Panc1 (cell line): ENCODE measurements at regions not wholly inside any gene's neighbourhood (a gene's known extent, or its start where the extent isn't known, plus 50 kb on each side); places are given as distances from the start of the nearest gene placed in this dataset.

ENCODE experiments used
- ATAC-seq: fragments of 200-7000 bp; cut with Tn5 transposase; 2 replicates; pipeline ENCODE4 v1.9.1; 2020; ENCODE audit warnings: mild to moderate bottlenecking, moderate library complexity
- BruUV-seq: library from RNA; stranded (reverse); fragments of 400-500 nt; replicated peaks from 2 replicates; lab custom pipeline; 2021; lab: Mats Ljungman, UMichigan
- CTCF ChIA-PET: fragments of 300-600 bp; sonication (Branson Sonifier 250); formaldehyde crosslinking; loops from one replicate; lab custom pipeline; 2022; ENCODE audit warnings: antibody characterized with exemption; lab: Charles Lee
- POLR2A ChIA-PET: fragments of 300-600 bp; sonication (Branson Sonifier 250); formaldehyde crosslinking; loops from one replicate; lab custom pipeline; 2022; ENCODE audit warnings: antibody characterized with exemption; lab: Charles Lee
- DNase-seq: peaks from one replicate; pipeline ENCODE4 v3.0.0-alpha.2; 2010; ENCODE audit warnings: low read depth, low spot score
- H3K27ac ChIP-seq: 2 replicates; pipeline ENCODE4 v1.5.1; 2011; ENCODE audit warnings: mild to moderate bottlenecking, low read length, inconsistent platforms
- H3K27me3 ChIP-seq: fragments of 200-500 bp; sonication (Bioruptor generic); 2 replicates; pipeline ENCODE4 v1.6.0; 2014; ENCODE audit warnings: low read length, inconsistent platforms; ENCODE audit not compliant: control insufficient read depth, insufficient read depth
- H3K36me3 ChIP-seq: fragments of 200-500 bp; sonication (Bioruptor generic); 2 replicates; pipeline ENCODE4 v1.5.1; 2014; ENCODE audit warnings: inconsistent platforms, mild to moderate bottlenecking, low read length, moderate library complexity; ENCODE audit not compliant: control insufficient read depth, insufficient read depth
- H3K4me1 ChIP-seq: 2 replicates; pipeline ENCODE4 v1.5.1; 2011; ENCODE audit warnings: inconsistent platforms, mild to moderate bottlenecking, low read length, moderate library complexity; ENCODE audit not compliant: control insufficient read depth, insufficient read depth
- H3K4me3 ChIP-seq, 2 experiments: 2 replicates each; pipeline ENCODE4 v1.5.1; 2011 to 2012; ENCODE audit warnings: low read depth in 2 of 2, low read length in 2 of 2, mild to moderate bottlenecking in 2 of 2, inconsistent platforms in 1 of 2, moderate library complexity in 1 of 2
- H3K9me3 ChIP-seq: fragments of 200-500 bp; sonication (Bioruptor generic); 2 replicates; pipeline ENCODE4 v1.5.1; 2014; ENCODE audit warnings: low read depth, mild to moderate bottlenecking, inconsistent platforms, low read length, moderate library complexity; ENCODE audit not compliant: control insufficient read depth, insufficient read depth
- CTCF ChIP-seq: fragments of 450-650 bp; IDR thresholded peaks from 2 replicates; pipeline ENCODE4 v1.5.1; 2017; ENCODE audit warnings: mild to moderate bottlenecking
- POLR2AphosphoS5 ChIP-seq: IDR thresholded peaks from 2 replicates; pipeline ENCODE4 v1.6.1; 2012; ENCODE audit warnings: mild to moderate bottlenecking, low read depth, low read length, moderate library complexity
- REST ChIP-seq, 2 experiments: IDR thresholded peaks; 2 replicates each; pipeline ENCODE4 v1.6.1; 2011 to 2012; ENCODE audit warnings: low read depth in 2 of 2, control low read depth in 1 of 2, low read length in 1 of 2, mild to moderate bottlenecking in 1 of 2, moderate library complexity in 1 of 2; ENCODE audit not compliant: insufficient read depth in 1 of 2
- SIN3A ChIP-seq: IDR thresholded peaks from 2 replicates; pipeline ENCODE4 v1.6.1; 2012; ENCODE audit warnings: low read depth, mild to moderate bottlenecking, low read length, moderate library complexity, borderline replicate concordance; ENCODE audit not compliant: insufficient read depth
- TCF7L2 ChIP-seq: IDR thresholded peaks from 2 replicates; pipeline ENCODE4 v1.6.1; 2011; ENCODE audit warnings: mild to moderate bottlenecking, low read depth, low read length, inconsistent platforms
- in situ Hi-C: cut with HindIII; loops from 2 replicates; pipeline ENCODE4 v1.10.0; 2016; ENCODE audit warnings: low sequenced_read_pairs, low pct_unique_long_range_greater_than_20kb
- intact Hi-C: fragments of 100-400 bp; cut with micrococcal nuclease; formaldehyde crosslinking; loops from one replicate; pipeline ENCODE4 v1.10.0; 2022; ENCODE audit not compliant: unreplicated experiment

- no peaks in the 10 kb centered on the region for H3K36me3 ChIP-seq
- in situ Hi-C loops (no loop called here), intact Hi-C loops (no loop called here)
- CTCF ChIA-PET: no interaction called here
- no peak overlapping the region for H3K4me3 ChIP-seq
- POLR2A ChIA-PET: no interaction called here
- no peak for DNase-seq
- no peaks in the 10 kb centered on the region for H3K27me3 ChIP-seq
- no peaks in the 10 kb centered on the region for H3K4me1 ChIP-seq
- no TSS peak for BruUV-seq
- H3K9me3 ChIP-seq: no peaks in the 10 kb centered on the region
- TF ChIP-seq TCF7L2: no peak
- TF ChIP-seq SIN3A: no peak
- no peak for TF ChIP-seq CTCF
- TF ChIP-seq POLR2AphosphoS5: no peak
- no peak for TF ChIP-seq REST (IDR thresholded peaks at IDR 0.05; ENCODE audit: insufficient read depth in 1 of 2, low read depth in 2 of 2, low read length in 1 of 2)
- H3K27ac ChIP-seq: no peak overlapping the region
- ATAC-seq: no peak
These were observed 627.2 kb downstream of the TOX3 start for GRCh38 chr16:51919736-51920135.

GRCh38 chr16:51916814-51917213 is 630.1 kb downstream of the TOX3 start:
- BruUV-seq: no TSS peak
- ATAC-seq: no peak
- H3K9me3 ChIP-seq: no peaks in the 10 kb centered on the region
- no peaks in the 10 kb centered on the region for H3K36me3 ChIP-seq
- CTCF ChIA-PET: no interaction called here
- in situ Hi-C loops (no loop called here), intact Hi-C loops (no loop called here)
- TF ChIP-seq POLR2AphosphoS5: no peak
- no peak for TF ChIP-seq REST (IDR thresholded peaks at IDR 0.05; ENCODE audit: insufficient read depth in 1 of 2, low read depth in 2 of 2, low read length in 1 of 2)
- TF ChIP-seq SIN3A: no peak
- TF ChIP-seq CTCF: no peak
- no peak overlapping the region for H3K27ac ChIP-seq
- POLR2A ChIA-PET: no interaction called here
- no peak for DNase-seq
- no peak overlapping the region for H3K4me3 ChIP-seq
- no peaks in the 10 kb centered on the region for H3K4me1 ChIP-seq
- H3K27me3 ChIP-seq: no peaks in the 10 kb centered on the region
